ENCODE measurements at regions not wholly inside any gene's neighbourhood (a gene's known extent, or its start where the extent isn't known, plus 50 kb on each side); places are given as distances from the start of the nearest gene placed in this dataset.

DNA sequence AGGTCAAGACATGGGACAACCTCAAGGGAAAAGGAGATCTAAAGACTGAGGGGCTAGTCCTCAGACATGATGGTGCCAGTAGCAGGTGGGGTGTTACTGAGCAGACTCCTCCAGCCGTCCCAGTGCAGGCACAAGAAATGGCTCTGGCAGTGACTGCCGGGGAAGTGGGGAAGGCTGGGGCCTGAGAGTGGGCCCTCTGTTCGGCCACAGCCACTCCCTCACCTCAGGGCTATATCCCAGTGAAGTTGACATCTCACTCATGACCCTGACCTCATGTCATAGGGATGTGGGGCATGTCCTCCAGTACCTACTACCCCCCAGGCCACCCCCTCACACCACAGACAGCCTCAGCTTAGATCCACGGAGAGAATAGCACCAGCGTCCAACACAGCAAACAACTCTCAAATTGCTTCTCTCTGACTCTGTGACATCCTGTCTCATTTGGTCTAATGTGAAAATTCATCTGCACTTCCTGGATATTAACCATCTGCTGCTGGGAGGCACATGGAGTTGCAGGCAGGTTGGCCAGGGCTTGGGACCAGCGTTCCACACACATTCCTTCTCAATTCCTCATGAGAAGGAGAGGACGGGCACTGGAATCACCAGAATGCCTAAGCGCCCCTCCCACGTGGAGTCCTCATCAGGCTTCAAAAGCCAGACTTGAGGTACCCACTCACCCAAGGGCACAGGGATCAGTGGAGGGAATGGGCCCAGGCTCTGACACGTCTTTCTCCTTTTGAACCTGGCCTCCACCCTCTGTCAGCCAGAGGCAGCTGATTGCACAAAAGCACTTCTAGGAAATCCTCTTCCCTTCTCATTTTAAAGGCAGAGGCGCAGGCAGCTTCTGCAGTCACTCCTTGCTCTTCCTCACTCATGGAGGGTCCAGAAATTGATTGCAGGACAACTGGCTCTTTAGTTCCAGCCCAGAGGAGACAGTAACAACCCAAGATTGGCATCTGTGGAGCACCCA lies 163.6 kb upstream of the CST7 start (continued):
- no peak for TF ChIP-seq SMC3 (IDR thresholded peaks at IDR 0.05)
- TF ChIP-seq CHD2 (IDR thresholded peaks at IDR 0.05; ENCODE audit: low read length, partially characterized antibody): no peak
- no peak for TF ChIP-seq JUN (IDR thresholded peaks at IDR 0.05)

GRCh38 chr20:24786111-24786495 lies 163.0 kb upstream of the CST7 start:
- 52% methylated on average over 11 of the region's 12 CpGs for WGBS (ENCODE audit: missing lambda C conversion rate)
- Histone ChIP-seq H3K9me3 (no peaks in the 10 kb centered on the region), H3K4me1 (no peaks in the 10 kb centered on the region), H3K27ac (no peak overlapping the region), H3K4me2 (no peak overlapping the region), H3K4me3 (no peak overlapping the region)
- no peak for ATAC-seq
- POLR2A ChIA-PET: no interaction called here
- DNase-seq (ENCODE audit: low read depth in 1 of 2, low spot score in 1 of 2): no peak
- no peak for TF ChIP-seq CEBPB (IDR thresholded peaks at IDR 0.05)
- no peak for TF ChIP-seq MYC (IDR thresholded peaks at IDR 0.05; ENCODE audit: borderline replicate concordance, low read length)
- TF ChIP-seq CBX8 (IDR thresholded peaks at IDR 0.05): no peak
- TF ChIP-seq NR3C1 (IDR thresholded peaks at IDR 0.05): no peak
- no peak for TF ChIP-seq NPAS2 (CRISPR knock-in tag; IDR thresholded peaks at IDR 0.05; ENCODE audit: borderline replicate concordance)
- TF ChIP-seq, protein P1, sequence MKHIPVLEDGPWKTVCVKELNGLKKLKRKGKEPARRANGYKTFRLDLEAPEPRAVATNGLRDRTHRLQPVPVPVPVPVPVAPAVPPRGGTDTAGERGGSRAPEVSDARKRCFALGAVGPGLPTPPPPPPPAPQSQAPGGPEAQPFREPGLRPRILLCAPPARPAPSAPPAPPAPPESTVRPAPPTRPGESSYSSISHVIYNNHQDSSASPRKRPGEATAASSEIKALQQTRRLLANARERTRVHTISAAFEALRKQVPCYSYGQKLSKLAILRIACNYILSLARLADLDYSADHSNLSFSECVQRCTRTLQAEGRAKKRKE (CRISPR knock-in tag; IDR thresholded peaks at IDR 0.05; ENCODE audit: low read depth): no peak
- TF ChIP-seq CTCF (IDR thresholded peaks at IDR 0.05): no peak
- no peak for TF ChIP-seq CBX2 (IDR thresholded peaks at IDR 0.05; ENCODE audit: borderline replicate concordance, low read depth)
- TF ChIP-seq MAZ (IDR thresholded peaks at IDR 0.05; ENCODE audit: borderline replicate concordance, low read depth, low read length): no peak
- no peak for TF ChIP-seq ZSCAN20 (CRISPR knock-in tag; IDR thresholded peaks at IDR 0.05)
- no peak for TF ChIP-seq HDAC2 (IDR thresholded peaks at IDR 0.05)
- TF ChIP-seq BCL3 (IDR thresholded peaks at IDR 0.05): no peak
- TF ChIP-seq REST (IDR thresholded peaks at IDR 0.05): no peak
- no peak for TF ChIP-seq ZC3H11A (IDR thresholded peaks at IDR 0.05)
- no peak for TF ChIP-seq CHD4 (IDR thresholded peaks at IDR 0.05; ENCODE audit: borderline replicate concordance)
- TF ChIP-seq HOXB13 (CRISPR knock-in tag; IDR thresholded peaks at IDR 0.05; ENCODE audit: low read depth): no peak
- no peak for TF ChIP-seq HEYL (CRISPR knock-in tag; IDR thresholded peaks at IDR 0.05)
- TF ChIP-seq HES2 (IDR thresholded peaks at IDR 0.05): no peak
- TF ChIP-seq RFX5 (IDR thresholded peaks at IDR 0.05): no peak
- TF ChIP-seq, protein P2, sequence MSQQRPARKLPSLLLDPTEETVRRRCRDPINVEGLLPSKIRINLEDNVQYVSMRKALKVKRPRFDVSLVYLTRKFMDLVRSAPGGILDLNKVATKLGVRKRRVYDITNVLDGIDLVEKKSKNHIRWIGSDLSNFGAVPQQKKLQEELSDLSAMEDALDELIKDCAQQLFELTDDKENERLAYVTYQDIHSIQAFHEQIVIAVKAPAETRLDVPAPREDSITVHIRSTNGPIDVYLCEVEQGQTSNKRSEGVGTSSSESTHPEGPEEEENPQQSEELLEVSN (IDR thresholded peaks at IDR 0.05; ENCODE audit: borderline replicate concordance, low read depth): no peak
- no peak for FAIRE-seq
- CTCF ChIA-PET: no interaction called here

Measured in A549 (cell line).